ENCODE measurements at regions not wholly inside any gene's neighbourhood (a gene's known extent, or its start where the extent isn't known, plus 50 kb on each side); places are given as distances from the start of the nearest gene placed in this dataset.

DNA sequence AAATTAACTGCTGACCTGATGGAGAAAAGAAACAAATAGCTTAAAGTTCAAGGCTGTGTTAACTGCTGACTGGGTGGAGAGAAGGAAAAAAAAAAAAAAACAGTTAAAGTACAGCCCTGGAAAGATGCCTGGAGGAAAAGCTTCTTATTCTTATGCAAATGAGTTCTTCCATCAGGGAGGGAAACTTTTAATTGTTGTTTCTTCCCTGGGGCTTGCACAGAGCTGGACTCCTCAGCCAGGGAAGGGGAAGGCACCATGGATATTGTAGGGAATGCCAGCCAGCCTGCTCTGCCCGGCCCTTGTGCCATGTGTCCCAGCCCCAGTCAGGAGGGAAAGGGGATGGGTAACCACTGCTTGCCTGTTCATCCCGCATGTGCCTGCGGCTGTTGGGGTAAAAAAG is 833.1 kb upstream of the CRIM1 start:
- TF ChIP-seq EZH2phosphoT487 (conservative IDR thresholded peaks at IDR 0.05; ENCODE audit: low read length), result no peak
- TF ChIP-seq, protein P1, sequence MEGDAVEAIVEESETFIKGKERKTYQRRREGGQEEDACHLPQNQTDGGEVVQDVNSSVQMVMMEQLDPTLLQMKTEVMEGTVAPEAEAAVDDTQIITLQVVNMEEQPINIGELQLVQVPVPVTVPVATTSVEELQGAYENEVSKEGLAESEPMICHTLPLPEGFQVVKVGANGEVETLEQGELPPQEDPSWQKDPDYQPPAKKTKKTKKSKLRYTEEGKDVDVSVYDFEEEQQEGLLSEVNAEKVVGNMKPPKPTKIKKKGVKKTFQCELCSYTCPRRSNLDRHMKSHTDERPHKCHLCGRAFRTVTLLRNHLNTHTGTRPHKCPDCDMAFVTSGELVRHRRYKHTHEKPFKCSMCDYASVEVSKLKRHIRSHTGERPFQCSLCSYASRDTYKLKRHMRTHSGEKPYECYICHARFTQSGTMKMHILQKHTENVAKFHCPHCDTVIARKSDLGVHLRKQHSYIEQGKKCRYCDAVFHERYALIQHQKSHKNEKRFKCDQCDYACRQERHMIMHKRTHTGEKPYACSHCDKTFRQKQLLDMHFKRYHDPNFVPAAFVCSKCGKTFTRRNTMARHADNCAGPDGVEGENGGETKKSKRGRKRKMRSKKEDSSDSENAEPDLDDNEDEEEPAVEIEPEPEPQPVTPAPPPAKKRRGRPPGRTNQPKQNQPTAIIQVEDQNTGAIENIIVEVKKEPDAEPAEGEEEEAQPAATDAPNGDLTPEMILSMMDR (IDR thresholded peaks at IDR 0.05; ENCODE audit: insufficient read depth, low read length, poor library complexity, severe bottlenecking), result no peak

Data from SU-DHL-6 (cell line).